ENCODE measurements at regions not wholly inside any gene's neighbourhood (a gene's known extent, or its start where the extent isn't known, plus 50 kb on each side); places are given as distances from the start of the nearest gene placed in this dataset.

- peak; percentile 68 for DNase-seq
Observed at GRCh38 chr4:37737466-37737865, 51.3 kb upstream of the RELL1 start.

Measured in fibroblast of skin of abdomen (primary cell).